IMR-90 (cell line): ENCODE measurements at regions not wholly inside any gene's neighbourhood (a gene's known extent, or its start where the extent isn't known, plus 50 kb on each side); places are given as distances from the start of the nearest gene placed in this dataset.

Source experiments
- CHD1 ChIP-seq: IDR thresholded peaks from 2 replicates; pipeline ENCODE4 v1.6.1; 2012; ENCODE audit warnings: low read depth, low read length, improper control_type of control experiment
- MAFK ChIP-seq: IDR thresholded peaks from 2 replicates; pipeline ENCODE4 v1.6.1; 2012; ENCODE audit warnings: low read depth, low read length, improper control_type of control experiment
- MAZ ChIP-seq: IDR thresholded peaks from 2 replicates; pipeline ENCODE4 v1.6.1; 2012; ENCODE audit warnings: low read depth, mild to moderate bottlenecking, low read length, improper control_type of control experiment, moderate library complexity, borderline replicate concordance
- MXI1 ChIP-seq: IDR thresholded peaks from 2 replicates; pipeline ENCODE4 v1.6.1; 2012; ENCODE audit warnings: low read depth, mild to moderate bottlenecking, low read length, moderate library complexity, borderline replicate concordance
- POLR2A ChIP-seq: IDR thresholded peaks from 2 replicates; pipeline ENCODE4 v1.6.1; 2012; ENCODE audit warnings: mild to moderate bottlenecking, low read depth, low read length
- RFX5 ChIP-seq: IDR thresholded peaks from 2 replicates; pipeline ENCODE4 v1.8.0; 2012; ENCODE audit warnings: low read depth, mild to moderate bottlenecking, low read length, moderate library complexity
- TF ChIP-seq, protein P1 (sequence below): conservative IDR thresholded peaks from 2 replicates; pipeline ENCODE4 v1.5.1; 2012; ENCODE audit warnings: mild to moderate bottlenecking, low read depth, low read length, improper control_type of control experiment

DNA sequence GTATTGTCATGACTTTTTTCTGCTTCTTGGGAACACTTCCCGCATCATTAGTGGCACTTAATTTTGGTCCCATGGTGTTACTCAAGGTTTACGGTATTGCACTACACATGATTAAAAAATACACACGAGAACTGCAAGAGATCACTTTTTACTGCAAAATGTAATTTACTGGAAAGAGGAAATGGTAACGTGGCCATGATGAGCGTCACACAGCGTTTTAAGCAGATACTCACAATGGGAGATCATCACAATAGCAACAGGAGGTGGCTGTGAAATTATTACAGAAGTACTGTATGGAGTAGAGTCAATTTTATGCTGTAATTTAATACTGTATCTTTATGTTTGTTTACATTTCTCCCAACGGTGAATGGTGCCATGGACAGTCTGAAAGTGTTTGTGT, 1510.3 kb downstream of the AMY1C start:
- TF ChIP-seq MAFK = no peak
- TF ChIP-seq, protein P1, sequence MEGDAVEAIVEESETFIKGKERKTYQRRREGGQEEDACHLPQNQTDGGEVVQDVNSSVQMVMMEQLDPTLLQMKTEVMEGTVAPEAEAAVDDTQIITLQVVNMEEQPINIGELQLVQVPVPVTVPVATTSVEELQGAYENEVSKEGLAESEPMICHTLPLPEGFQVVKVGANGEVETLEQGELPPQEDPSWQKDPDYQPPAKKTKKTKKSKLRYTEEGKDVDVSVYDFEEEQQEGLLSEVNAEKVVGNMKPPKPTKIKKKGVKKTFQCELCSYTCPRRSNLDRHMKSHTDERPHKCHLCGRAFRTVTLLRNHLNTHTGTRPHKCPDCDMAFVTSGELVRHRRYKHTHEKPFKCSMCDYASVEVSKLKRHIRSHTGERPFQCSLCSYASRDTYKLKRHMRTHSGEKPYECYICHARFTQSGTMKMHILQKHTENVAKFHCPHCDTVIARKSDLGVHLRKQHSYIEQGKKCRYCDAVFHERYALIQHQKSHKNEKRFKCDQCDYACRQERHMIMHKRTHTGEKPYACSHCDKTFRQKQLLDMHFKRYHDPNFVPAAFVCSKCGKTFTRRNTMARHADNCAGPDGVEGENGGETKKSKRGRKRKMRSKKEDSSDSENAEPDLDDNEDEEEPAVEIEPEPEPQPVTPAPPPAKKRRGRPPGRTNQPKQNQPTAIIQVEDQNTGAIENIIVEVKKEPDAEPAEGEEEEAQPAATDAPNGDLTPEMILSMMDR = no peak
- no peak for TF ChIP-seq CHD1
- TF ChIP-seq POLR2A = no peak
- no peak for TF ChIP-seq MXI1
- no peak for TF ChIP-seq MAZ
- TF ChIP-seq RFX5 = no peak
